GM23338 (cell line): ENCODE measurements at regions not wholly inside any gene's neighbourhood (a gene's known extent, or its start where the extent isn't known, plus 50 kb on each side); places are given as distances from the start of the nearest gene placed in this dataset.

ENCODE experiments used
- ATAC-seq: fragments of 200-7000 bp; cut with Tn5 transposase; 3 replicates; pipeline ENCODE4 v1.9.1; 2020
- DNase-seq: peaks from one replicate; pipeline ENCODE4 v3.0.0-alpha.2; 2015; ENCODE audit warnings: low spot score
- H2AFZ ChIP-seq: fragments of 200-600 bp; sonication (generic); 2 replicates; pipeline ENCODE4 v1.8.0; 2016; ENCODE audit warnings: antibody characterized with exemption, mild to moderate bottlenecking, moderate library complexity
- H3F3A ChIP-seq: fragments of 200-600 bp; sonication (generic); replicated peaks from 2 replicates; pipeline ENCODE4 v1.8.0; 2017; ENCODE audit warnings: antibody characterized with exemption, mixed run types, low read depth
- H3K27ac ChIP-seq: fragments of 200-600 bp; sonication (generic); 2 replicates; pipeline ENCODE4 v1.6.1; 2016; ENCODE audit warnings: low read depth
- H3K27me3 ChIP-seq: fragments of 200-600 bp; sonication (generic); 2 replicates; pipeline ENCODE4 v1.8.0; 2016; ENCODE audit warnings: mild to moderate bottlenecking, mixed run types, moderate library complexity; ENCODE audit not compliant: insufficient read depth
- H3K36me3 ChIP-seq: fragments of 200-600 bp; sonication (generic); 2 replicates; pipeline ENCODE4 v1.8.0; 2016; ENCODE audit warnings: mild to moderate bottlenecking; ENCODE audit not compliant: insufficient read depth
- H3K4me1 ChIP-seq: fragments of 200-600 bp; sonication (generic); 2 replicates; pipeline ENCODE4 v1.8.0; 2016; ENCODE audit warnings: mild to moderate bottlenecking, moderate library complexity; ENCODE audit not compliant: insufficient read depth
- H3K4me2 ChIP-seq: fragments of 200-600 bp; sonication (generic); 2 replicates; pipeline ENCODE4 v1.7.1; 2017; ENCODE audit warnings: mixed run types
- H3K4me3 ChIP-seq: fragments of 200-600 bp; sonication (generic); 2 replicates; pipeline ENCODE4 v1.6.1; 2016; ENCODE audit warnings: mixed run types
- H3K79me2 ChIP-seq: fragments of 200-600 bp; sonication (generic); replicated peaks from 2 replicates; pipeline ENCODE4 v1.8.0; 2017; ENCODE audit warnings: mild to moderate bottlenecking; ENCODE audit not compliant: insufficient read depth
- H3K9me2 ChIP-seq: fragments of 200-600 bp; sonication (generic); 2 replicates; pipeline ENCODE4 v1.8.0; 2017; ENCODE audit not compliant: insufficient read depth
- H4K20me1 ChIP-seq: fragments of 200-600 bp; sonication (generic); replicated peaks from 2 replicates; pipeline ENCODE4 v1.8.0; 2017; ENCODE audit warnings: mild to moderate bottlenecking; ENCODE audit not compliant: insufficient read depth
- H3K27ac Mint-ChIP-seq: 2 replicates; pipeline ENCODE4 v1.8.0; 2020; ENCODE audit warnings: inconsistent platforms, mild to moderate bottlenecking, moderate library complexity, mixed read lengths
- H3K27me3 Mint-ChIP-seq: 3 replicates; pipeline ENCODE4 v1.8.0; 2022; ENCODE audit warnings: low read depth, mild to moderate bottlenecking, moderate library complexity, mixed read lengths, inconsistent platforms; ENCODE audit not compliant: insufficient read depth, poor library complexity
- H3K36me3 Mint-ChIP-seq: 3 replicates; pipeline ENCODE4 v1.8.0; 2021; ENCODE audit warnings: low read depth, mild to moderate bottlenecking, inconsistent platforms, moderate library complexity, mixed read lengths
- H3K4me1 Mint-ChIP-seq: 3 replicates; pipeline ENCODE4 v1.8.0; 2020; ENCODE audit warnings: mild to moderate bottlenecking, inconsistent platforms, mixed read lengths
- H3K4me3 Mint-ChIP-seq: 3 replicates; pipeline ENCODE4 v1.8.0; 2021; ENCODE audit warnings: moderate library complexity, mild to moderate bottlenecking, inconsistent platforms, mixed read lengths
- H3K9me3 Mint-ChIP-seq: 3 replicates; pipeline ENCODE4 v1.8.0; 2020; ENCODE audit warnings: moderate library complexity, mild to moderate bottlenecking, inconsistent platforms, mixed read lengths
- CREB1 ChIP-seq: fragments of 250-450 bp; sonication (Bioruptor Pico); IDR thresholded peaks from 2 replicates; pipeline ENCODE4 v1.5.0; 2020; ENCODE audit warnings: low read depth, mild to moderate bottlenecking, moderate library complexity
- ETS1 ChIP-seq: IDR thresholded peaks from 2 replicates; pipeline ENCODE4 v1.6.1; 2016; ENCODE audit warnings: antibody characterized with exemption
- EZH2 ChIP-seq: fragments of 200-600 bp; sonication (generic); IDR thresholded peaks from one replicate; pipeline ENCODE4 v1.8.0; 2017; ENCODE audit warnings: antibody characterized with exemption, mild to moderate bottlenecking, low read depth; ENCODE audit not compliant: unreplicated experiment
- JUNB ChIP-seq: IDR thresholded peaks from one replicate; pipeline ENCODE4 v1.6.1; 2016; ENCODE audit warnings: antibody characterized with exemption; ENCODE audit not compliant: unreplicated experiment
- NANOG ChIP-seq: IDR thresholded peaks from 2 replicates; pipeline ENCODE4 v1.6.1; 2016; ENCODE audit warnings: antibody characterized with exemption, borderline replicate concordance
- POLR2AphosphoS5 ChIP-seq: IDR thresholded peaks from 2 replicates; pipeline ENCODE4 v1.6.1; 2016; ENCODE audit warnings: antibody characterized with exemption, low read depth
- REST ChIP-seq: IDR thresholded peaks from one replicate; pipeline ENCODE4 v1.6.1; 2018; ENCODE audit warnings: antibody characterized with exemption; ENCODE audit not compliant: unreplicated experiment
- STAT1 ChIP-seq: IDR thresholded peaks from one replicate; pipeline ENCODE4 v1.6.1; 2016; ENCODE audit warnings: antibody characterized with exemption; ENCODE audit not compliant: unreplicated experiment
- ZNF114 ChIP-seq: fragments of 250-450 bp; sonication (Bioruptor Pico); IDR thresholded peaks from 2 replicates; pipeline ENCODE4 v1.5.0; 2020; ENCODE audit warnings: mild to moderate bottlenecking, moderate library complexity
- ZNF462 ChIP-seq: fragments of 250-450 bp; sonication (Bioruptor Pico); IDR thresholded peaks from 2 replicates; pipeline ENCODE4 v1.5.0; 2020; ENCODE audit warnings: mild to moderate bottlenecking, moderate library complexity

- TF ChIP-seq ZNF462 (CRISPR knock-in tag) = no peak
- no peak for TF ChIP-seq NANOG
- no peak for TF ChIP-seq STAT1
- TF ChIP-seq CREB1 = no peak
These were observed 207.4 kb upstream of the WSB1 start (continued) for GRCh38 chr17:27086526-27086925.

GRCh38 chr17:27087935-27088766 lies 205.8 kb upstream of the WSB1 start:
- no peaks in the 10 kb centered on the region for H3K9me2 ChIP-seq
- no peak overlapping the region for H3K27ac ChIP-seq
- H3K4me3 ChIP-seq = no peak overlapping the region
- ATAC-seq (no peak), DNase-seq (no peak)
- H3K4me2 ChIP-seq = no peak overlapping the region
- no peaks in the 10 kb centered on the region for H3K36me3 ChIP-seq
- Mint-ChIP-seq H3K36me3 (peaks cover 38% of the 10 kb centered on the region), H3K27ac (no peak overlapping the region), H3K27me3 (peaks cover 4% of the 10 kb centered on the region), H3K9me3 (peaks cover 96% of the 10 kb centered on the region), H3K4me3 (no peak overlapping the region), H3K4me1 (no peaks in the 10 kb centered on the region)
- no peaks in the 10 kb centered on the region for H4K20me1 ChIP-seq
- no peaks in the 10 kb centered on the region for H3F3A ChIP-seq
- no peak overlapping the region for H2AFZ ChIP-seq
- no peaks in the 10 kb centered on the region for H3K4me1 ChIP-seq
- no peaks in the 10 kb centered on the region for H3K27me3 ChIP-seq
- H3K79me2 ChIP-seq = no peaks in the 10 kb centered on the region
- TF ChIP-seq EZH2 (no peak), POLR2AphosphoS5 (no peak), ETS1 (no peak), NANOG (no peak), REST (no peak), CREB1 (no peak), STAT1 (no peak), JUNB (no peak), ZNF114 (CRISPR knock-in tag) (no peak)
